Endothelial cell of umbilical vein (primary cell): ENCODE measurements at regions not wholly inside any gene's neighbourhood (a gene's known extent, or its start where the extent isn't known, plus 50 kb on each side); places are given as distances from the start of the nearest gene placed in this dataset.

ENCODE experiments used
- BruUV-seq: library from RNA; stranded (reverse); fragments of 400-500 nt; replicated peaks from 2 replicates; lab custom pipeline; 2021; lab: Mats Ljungman, UMichigan
- CTCF ChIA-PET: fragments of 300-600, 350-600 bp; sonication (Branson Sonifier 250); formaldehyde crosslinking; loops from one replicate; lab custom pipeline; 2021; ENCODE audit warnings: antibody characterized with exemption, inconsistent platforms; lab: Charles Lee
- POLR2A ChIA-PET: fragments of 300-600, 350-600 bp; sonication (Branson Sonifier 250); formaldehyde crosslinking; loops from one replicate; lab custom pipeline; 2021; ENCODE audit warnings: antibody characterized with exemption, inconsistent platforms; lab: Charles Lee
- DNase-seq: peaks from one replicate; pipeline ENCODE4 v3.0.0-alpha.2; 2011; ENCODE audit warnings: low read depth, low spot score
- FAIRE-seq: peaks from 2 replicates; lab custom pipeline; 2011; peaks lifted over from hg19 to GRCh38; lab: Jason Lieb, UNC
- H2AFZ ChIP-seq: 2 replicates; pipeline ENCODE4 v1.6.0; 2012; ENCODE audit warnings: low read depth, low read length, control low read depth, inconsistent platforms
- H3K27ac ChIP-seq: 2 replicates; pipeline ENCODE4 v1.5.1; 2011; ENCODE audit warnings: low read depth, mild to moderate bottlenecking, control low read depth, low read length, moderate library complexity; ENCODE audit not compliant: insufficient read depth
- H3K27me3 ChIP-seq, 2 experiments: 2 replicates each; pipeline versions ENCODE4 v1.6.0 to v1.6.1; 2011; ENCODE audit warnings: low read length in 2 of 2, mixed read lengths in 1 of 2; ENCODE audit not compliant: control insufficient read depth in 2 of 2, insufficient read depth in 2 of 2
- H3K36me3 ChIP-seq, 2 experiments: 2 replicates in 1 of 2; 3 replicates in 1 of 2; pipeline ENCODE4 v1.5.1; 2011; ENCODE audit warnings: low read length in 2 of 2, mild to moderate bottlenecking in 1 of 2, moderate library complexity in 1 of 2; ENCODE audit not compliant: control insufficient read depth in 2 of 2, insufficient read depth in 2 of 2; ENCODE audit errors: extremely low read depth in 1 of 2
- H3K4me1 ChIP-seq: 3 replicates; pipeline ENCODE4 v1.5.1; 2011; ENCODE audit warnings: mild to moderate bottlenecking, low read length; ENCODE audit not compliant: control insufficient read depth, insufficient read depth; ENCODE audit errors: extremely low read depth
- H3K4me2 ChIP-seq: 2 replicates; pipeline ENCODE4 v1.6.1; 2011; ENCODE audit warnings: low read length, control low read depth, mixed read lengths; ENCODE audit not compliant: insufficient read depth
- H3K4me3 ChIP-seq, 3 experiments: fragments of 200-600 bp in 1 of 3; sonication (generic), shearing (Covaris generic) in 1 of 3; replicated peaks in 1 of 3; 2 replicates each; pipeline ENCODE4 v1.5.1; 2011 to 2016; ENCODE audit warnings: control low read depth in 3 of 3, low read length in 3 of 3, mild to moderate bottlenecking in 2 of 3, inconsistent platforms in 1 of 3, low read depth in 1 of 3, moderate library complexity in 1 of 3; ENCODE audit not compliant: insufficient read depth in 1 of 3
- H3K79me2 ChIP-seq: 2 replicates; pipeline ENCODE4 v1.6.0; 2012; ENCODE audit warnings: low read length, inconsistent platforms; ENCODE audit not compliant: control insufficient read depth, insufficient read depth
- H3K9ac ChIP-seq: replicated peaks from 2 replicates; pipeline ENCODE3; 2011; ENCODE audit warnings: low read length, control low read depth; ENCODE audit not compliant: insufficient read depth; ENCODE audit errors: extremely low read depth
- H3K9me1 ChIP-seq: replicated peaks from 3 replicates; pipeline ENCODE4 v1.6.0; 2011; ENCODE audit warnings: mild to moderate bottlenecking, low read length; ENCODE audit not compliant: control insufficient read depth, insufficient read depth; ENCODE audit errors: extremely low read depth
- H3K9me3 ChIP-seq: replicated peaks from 2 replicates; pipeline ENCODE4 v1.5.1; 2012; ENCODE audit warnings: low read length, inconsistent platforms; ENCODE audit not compliant: control insufficient read depth, insufficient read depth
- H4K20me1 ChIP-seq: replicated peaks from 2 replicates; pipeline ENCODE3; 2011; ENCODE audit warnings: mild to moderate bottlenecking, low read length; ENCODE audit not compliant: control insufficient read depth, insufficient read depth; ENCODE audit errors: extremely low read depth
- CTCF ChIP-seq, 2 donors: IDR thresholded peaks; 1 replicate in 1 of 2; 2 replicates in 1 of 2; pipeline ENCODE4 v1.5.1; 2011; ENCODE audit warnings: low read length in 2 of 2, mild to moderate bottlenecking in 2 of 2, moderate library complexity in 2 of 2, control low read depth in 1 of 2, inconsistent platforms in 1 of 2, low read depth in 1 of 2; ENCODE audit not compliant: insufficient read depth in 1 of 2; ENCODE audit errors: extremely low read depth in 1 of 2
- EZH2 ChIP-seq: IDR thresholded peaks from 2 replicates; pipeline ENCODE4 v1.6.1; 2012; ENCODE audit warnings: borderline replicate concordance, low read depth, mild to moderate bottlenecking, moderate library complexity, low read length, inconsistent platforms; ENCODE audit not compliant: severe bottlenecking
- GATA2 ChIP-seq: IDR thresholded peaks from 2 replicates; pipeline ENCODE4 v1.7.0; 2011; ENCODE audit warnings: low read depth, mild to moderate bottlenecking, moderate library complexity, mixed read lengths, low read length; ENCODE audit not compliant: insufficient read length, insufficient read depth
- MAX ChIP-seq: IDR thresholded peaks from 2 replicates; pipeline ENCODE4 v1.6.1; 2011; ENCODE audit not compliant: insufficient read depth, insufficient read length
- POLR2A ChIP-seq: IDR thresholded peaks from 2 replicates; pipeline ENCODE4 v1.6.1; 2012; ENCODE audit warnings: low read depth, mild to moderate bottlenecking, control low read depth, low read length
- POLR2AphosphoS5 ChIP-seq: IDR thresholded peaks from 2 replicates; pipeline ENCODE4 v1.6.1; 2012; ENCODE audit warnings: low read depth, mild to moderate bottlenecking, control low read depth, low read length, moderate library complexity; ENCODE audit not compliant: insufficient read depth
- dilution Hi-C: fragments of 300-500 bp; cut with MboI; formaldehyde crosslinking; loops from one replicate; pipeline ENCODE4 v1.15.0; 2019; ENCODE audit warnings: low sequenced_read_pairs; ENCODE audit not compliant: extremely low pct_ligation_motif_present
- intact Hi-C: fragments of 100-400 bp; cut with micrococcal nuclease; formaldehyde crosslinking; loops from one replicate; pipeline ENCODE4 v1.10.0; 2022

GRCh38 chr16:85508388-85508787 is 104.7 kb upstream of the GSE1 start:
- ChIA-PET CTCF (no interaction called here), POLR2A (interaction anchor here (0.6 kb wide), 1 partner anchor 30 kb away, joined by 6 read pairs; no protein-coding TSS in a partner anchor)
- dilution Hi-C loops = no loop called here

More at GRCh38 chr16:85508388-85508787, 104.7 kb upstream of the GSE1 start:
- Histone ChIP-seq H3K27ac (no peak overlapping the region), H3K4me1 (no peaks in the 10 kb centered on the region), H3K9me1 (no peaks in the 10 kb centered on the region), H2AFZ (no peak overlapping the region), H3K79me2 (no peaks in the 10 kb centered on the region), H3K27me3 (no peaks in the 10 kb centered on the region), H3K9me3 (no peaks in the 10 kb centered on the region), H3K36me3 (no peaks in the 10 kb centered on the region), H4K20me1 (no peaks in the 10 kb centered on the region), H3K9ac (no peak overlapping the region), H3K4me2 (no peak overlapping the region), H3K4me3 (no peak overlapping the region)
- FAIRE-seq = no peak
- intact Hi-C loops = no loop called here
- no peak for DNase-seq
- no TSS peak for BruUV-seq
- no peak for TF ChIP-seq POLR2A
- no peak for TF ChIP-seq POLR2AphosphoS5
- no peak for TF ChIP-seq CTCF (IDR thresholded peaks at IDR 0.05; ENCODE audit: extremely low read depth in 1 of 2, insufficient read depth in 1 of 2, low read depth in 1 of 2, low read length in 2 of 2)
- no peak for TF ChIP-seq MAX
- no peak for TF ChIP-seq GATA2
- TF ChIP-seq EZH2 = no peak
